ENCODE measurements at regions not wholly inside any gene's neighbourhood (a gene's known extent, or its start where the extent isn't known, plus 50 kb on each side); places are given as distances from the start of the nearest gene placed in this dataset.

- Histone ChIP-seq H3K27ac (no peak overlapping the region), H3K4me1 (no peaks in the 10 kb centered on the region), H3K9me3 (no peaks in the 10 kb centered on the region), H3K36me3 (no peaks in the 10 kb centered on the region), H3K27me3 (peaks cover 0 to 18% (median 0%) of the 10 kb centered on the region in 9 donors), H3K4me3 (no peak overlapping the region)
- DNase-seq, result no peak
- TF ChIP-seq POLR2A (IDR thresholded peaks at IDR 0.05) (no peak), CTCF (IDR thresholded peaks at IDR 0.05) (no peak)
- WGBS, 4 donors, result 77 to 81% (median 81%) methylated on average over 4 of the region's 4 CpGs
- ATAC-seq, result no peak
- intact Hi-C loops (cut with DNase I), result no loop called here
Observed at GRCh38 chr1:4323309-4323708, 331.1 kb upstream of the AJAP1 start.

GRCh38 chr1:4324525-4324924 is 329.9 kb upstream of the AJAP1 start:
- no peaks in the 10 kb centered on the region for H3K4me1 ChIP-seq
- WGBS, 4 donors, result 81 to 86% (median 83%) methylated on average over 9 of the region's 9 CpGs
- no peak overlapping the region for H3K27ac ChIP-seq
- DNase-seq (no peak), ATAC-seq (no peak)
- intact Hi-C loops (cut with DNase I), result no loop called here
- peaks cover 0 to 21% (median 0%) of the 10 kb centered on the region in 9 donors for H3K27me3 ChIP-seq
- TF ChIP-seq POLR2A (IDR thresholded peaks at IDR 0.05), result no peak
- no peak for TF ChIP-seq CTCF (IDR thresholded peaks at IDR 0.05)
- H3K9me3 ChIP-seq, result no peaks in the 10 kb centered on the region
- no peaks in the 10 kb centered on the region for H3K36me3 ChIP-seq
- H3K4me3 ChIP-seq, result no peak overlapping the region

- Histone ChIP-seq H3K9me3 (no peaks in the 10 kb centered on the region), H3K36me3 (no peaks in the 10 kb centered on the region), H3K27ac (no peak overlapping the region), H3K4me3 (no peak overlapping the region), H3K27me3 (peaks cover 0 to 21% (median 0%) of the 10 kb centered on the region in 9 donors), H3K4me1 (no peaks in the 10 kb centered on the region)
- TF ChIP-seq POLR2A (IDR thresholded peaks at IDR 0.05) (no peak), CTCF (IDR thresholded peaks at IDR 0.05) (no peak)
- no peak for DNase-seq
- WGBS, 4 donors, result 70 to 74% (median 73%) methylated on average over 2 of the region's 2 CpGs
- ATAC-seq, result no peak
- intact Hi-C loops (cut with DNase I), result no loop called here
Observed at GRCh38 chr1:4327142-4327541, 327.3 kb upstream of the AJAP1 start.

- Histone ChIP-seq H3K9me3 (peaks cover 0 to under 1% (median 0%) of the 10 kb centered on the region in 12 donors), H3K4me1 (no peaks in the 10 kb centered on the region), H3K4me3 (no peak overlapping the region), H3K36me3 (no peaks in the 10 kb centered on the region), H3K27me3 (peaks cover 0 to 21% (median 0%) of the 10 kb centered on the region in 9 donors), H3K27ac (no peak overlapping the region)
- peak in 1 of 4 donors; percentile 11 for ATAC-seq
- intact Hi-C loops (cut with DNase I), result no loop called here
- TF ChIP-seq POLR2A (IDR thresholded peaks at IDR 0.05), result no peak
- TF ChIP-seq CTCF (IDR thresholded peaks at IDR 0.05), result no peak
- DNase-seq, result no peak
- WGBS, 4 donors, result 60 to 71% (median 70%) methylated on average over 10 of the region's 10 CpGs
Observed at GRCh38 chr1:4328402-4329071, 325.9 kb upstream of the AJAP1 start.
